HG03066 (cell line): ENCODE measurements at regions not wholly inside any gene's neighbourhood (a gene's known extent, or its start where the extent isn't known, plus 50 kb on each side); places are given as distances from the start of the nearest gene placed in this dataset.
"Not testable (repeated sequence)": the region's sequence is repeated elsewhere in the genome, so short reads cannot be mapped to it uniquely, and the experiment has no call there.

Experiments
- ATAC-seq: cut with Tn5 transposase; IDR thresholded peaks from one replicate; pipeline ENCODE4 v1.9.1; 2021; ENCODE audit warnings: low read depth; ENCODE audit not compliant: unreplicated experiment

- no peak for ATAC-seq
Observed at GRCh38 chr11:23318670-23319069, 458.4 kb upstream of the CCDC179 start.

- no peak for ATAC-seq
Observed at GRCh38 chr11:23320131-23320530, 459.9 kb upstream of the CCDC179 start.

GRCh38 chr11:23335586-23335985 is 475.3 kb upstream of the CCDC179 start:
- ATAC-seq, result not testable (repeated sequence)

- no peak for ATAC-seq
Observed at GRCh38 chr11:23336961-23337360, 476.7 kb upstream of the CCDC179 start.

DNA sequence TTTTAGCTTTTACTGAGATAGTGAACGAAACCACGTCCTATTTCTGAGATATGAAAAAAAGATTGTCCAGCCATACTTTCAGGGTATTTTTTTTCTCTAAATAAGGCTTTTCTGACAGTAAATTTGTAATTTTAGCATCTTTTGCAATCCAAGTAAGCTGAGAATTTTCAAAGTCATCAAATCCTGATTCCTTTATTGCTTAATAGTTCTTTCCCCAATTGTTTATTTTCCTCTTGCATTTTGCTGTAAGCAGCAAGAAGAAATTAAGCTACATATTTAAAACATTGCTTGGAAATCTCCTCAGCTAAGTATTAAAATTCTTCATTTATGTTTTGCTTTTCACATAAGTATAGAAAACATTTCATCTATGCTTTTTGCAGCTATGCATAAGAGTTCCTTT is 493.3 kb upstream of the CCDC179 start:
- no peak for ATAC-seq

DNA sequence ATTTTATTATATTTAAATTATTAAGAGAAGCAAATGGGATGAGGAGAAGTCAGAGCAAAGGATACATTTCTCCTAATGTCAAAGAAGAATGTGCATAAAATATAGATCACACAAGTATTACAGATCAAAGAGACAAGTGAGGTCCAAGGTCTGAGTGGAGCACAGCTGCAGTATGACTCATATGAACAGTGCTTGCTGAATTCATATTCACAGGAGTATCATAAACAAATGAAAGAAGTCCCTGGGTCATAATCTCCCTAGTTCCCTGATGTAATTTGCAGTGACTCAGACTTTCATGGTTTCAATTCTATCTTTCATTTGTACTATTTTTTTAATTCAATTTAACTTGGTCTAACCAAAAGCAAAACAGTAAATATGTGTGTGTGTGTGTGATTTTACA is 499.0 kb upstream of the CCDC179 start:
- ATAC-seq, result no peak

DNA sequence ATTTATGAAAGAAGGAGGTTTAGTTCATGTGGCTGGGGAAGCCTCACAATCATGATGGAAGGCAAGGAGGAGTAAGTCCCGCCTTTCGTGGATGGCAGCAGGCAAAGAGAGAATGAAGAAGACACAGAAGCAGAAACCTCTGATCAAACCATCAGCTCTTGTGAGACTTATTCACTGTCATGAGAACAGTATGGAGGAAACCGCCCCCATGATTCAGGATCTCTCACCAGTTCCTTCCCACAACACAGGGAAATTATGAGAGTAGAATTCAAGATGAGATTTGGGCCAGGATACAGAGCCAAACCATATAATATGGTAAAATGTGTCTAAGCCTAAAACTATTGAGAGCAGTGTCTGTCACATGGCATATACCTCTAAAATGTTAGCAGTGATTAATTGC is 503.8 kb upstream of the CCDC179 start:
- no peak for ATAC-seq

DNA sequence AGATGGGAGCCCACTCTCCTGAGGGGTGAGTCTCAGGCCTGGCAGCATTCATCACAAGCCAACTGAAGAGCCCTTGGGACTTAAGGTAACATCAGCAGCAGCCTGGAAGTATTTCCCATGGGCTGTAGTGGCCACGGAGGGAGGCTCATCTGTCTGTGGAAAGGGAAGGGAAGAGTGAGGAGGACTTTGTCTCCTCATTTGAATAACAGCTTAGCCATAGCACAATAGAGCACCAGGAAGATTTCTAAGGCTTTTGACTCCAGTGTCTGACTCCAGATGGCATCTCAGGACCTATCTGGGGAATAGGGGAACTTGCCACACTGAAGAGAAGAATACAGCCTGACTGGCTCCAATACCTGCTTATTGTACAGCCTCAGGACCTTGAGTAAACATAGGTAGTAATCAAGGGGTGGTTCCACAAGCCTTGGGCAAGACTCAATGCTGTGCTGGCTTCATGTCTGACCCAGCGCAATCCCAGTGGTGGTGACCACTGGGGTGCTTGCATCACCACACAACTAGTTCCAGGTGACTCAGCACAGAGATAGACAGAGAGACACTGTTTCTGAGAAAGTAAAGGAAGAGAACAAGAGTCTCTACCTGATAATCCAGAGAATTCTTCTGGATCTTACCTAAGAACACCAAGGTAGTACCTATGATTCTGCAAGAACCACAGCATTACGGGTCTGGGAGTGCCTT is 510.5 kb upstream of the CCDC179 start:
- no peak for ATAC-seq

DNA sequence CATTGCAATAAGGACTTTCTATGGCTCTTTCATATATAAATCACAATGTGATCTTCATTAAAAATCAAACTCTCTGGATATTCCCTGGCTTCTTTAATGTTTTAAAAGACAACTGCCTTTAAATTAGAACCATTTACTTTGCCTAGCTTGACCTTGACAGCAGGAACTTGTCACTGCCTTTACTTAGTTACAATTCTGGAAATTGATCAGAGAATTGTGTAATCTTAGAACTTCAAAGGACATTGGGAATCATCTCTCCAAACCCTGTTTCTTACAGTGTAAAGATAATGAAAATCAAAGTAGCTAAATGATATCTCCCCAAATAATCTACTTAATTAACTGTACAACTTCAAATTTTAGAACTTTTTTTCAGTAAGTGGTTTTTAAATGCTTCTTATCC is 517.6 kb upstream of the CCDC179 start:
- ATAC-seq, result no peak

DNA sequence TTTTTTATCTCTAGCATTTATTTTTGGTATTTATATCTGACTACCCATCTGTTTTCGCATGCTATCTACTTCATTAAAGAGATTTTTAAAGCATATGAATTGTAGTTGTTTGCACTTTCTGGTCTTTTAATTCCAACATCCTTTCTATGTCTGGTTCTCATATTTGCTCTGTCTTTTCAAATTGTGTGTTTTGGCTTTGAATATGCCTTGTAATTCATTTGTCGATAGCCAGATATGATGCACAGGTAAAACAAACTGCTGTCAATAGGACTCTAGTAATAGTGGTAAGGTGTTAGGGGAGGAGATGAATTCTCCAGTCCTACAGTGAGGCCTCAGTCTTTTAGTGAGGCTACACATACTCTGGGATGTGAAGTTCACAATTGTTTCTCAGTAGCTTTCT is 530.8 kb upstream of the CCDC179 start:
- no peak for ATAC-seq

DNA sequence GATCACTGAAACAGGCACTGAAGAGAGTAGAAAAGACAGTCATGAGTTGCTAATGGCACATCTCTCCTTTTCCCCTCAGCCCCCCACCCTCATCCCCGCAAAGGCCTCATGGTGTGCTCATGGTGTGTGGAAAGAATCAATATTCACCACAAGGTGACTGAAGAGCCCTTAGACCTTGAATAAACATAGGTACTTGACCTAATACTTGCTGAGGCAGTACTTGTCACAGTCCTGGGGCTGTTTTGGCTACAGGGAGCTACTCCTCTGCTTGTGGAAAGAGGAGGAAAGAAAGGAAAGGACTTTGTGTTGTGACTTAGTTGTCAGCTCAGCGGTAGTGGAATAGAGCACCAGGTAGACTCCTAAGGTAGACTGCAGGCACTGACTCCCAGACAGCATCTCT is 537.8 kb upstream of the CCDC179 start:
- ATAC-seq, result no peak

GRCh38 chr11:23399995-23400394 is 539.7 kb upstream of the CCDC179 start:
- ATAC-seq, result no peak

GRCh38 chr11:23403210-23404185 is 543.2 kb upstream of the CCDC179 start:
- no peak for ATAC-seq

- ATAC-seq, result no peak
Observed at GRCh38 chr11:23404225-23405160, 544.2 kb upstream of the CCDC179 start.

GRCh38 chr11:23405350-23405937 is 545.2 kb upstream of the CCDC179 start:
- ATAC-seq, result no peak

DNA sequence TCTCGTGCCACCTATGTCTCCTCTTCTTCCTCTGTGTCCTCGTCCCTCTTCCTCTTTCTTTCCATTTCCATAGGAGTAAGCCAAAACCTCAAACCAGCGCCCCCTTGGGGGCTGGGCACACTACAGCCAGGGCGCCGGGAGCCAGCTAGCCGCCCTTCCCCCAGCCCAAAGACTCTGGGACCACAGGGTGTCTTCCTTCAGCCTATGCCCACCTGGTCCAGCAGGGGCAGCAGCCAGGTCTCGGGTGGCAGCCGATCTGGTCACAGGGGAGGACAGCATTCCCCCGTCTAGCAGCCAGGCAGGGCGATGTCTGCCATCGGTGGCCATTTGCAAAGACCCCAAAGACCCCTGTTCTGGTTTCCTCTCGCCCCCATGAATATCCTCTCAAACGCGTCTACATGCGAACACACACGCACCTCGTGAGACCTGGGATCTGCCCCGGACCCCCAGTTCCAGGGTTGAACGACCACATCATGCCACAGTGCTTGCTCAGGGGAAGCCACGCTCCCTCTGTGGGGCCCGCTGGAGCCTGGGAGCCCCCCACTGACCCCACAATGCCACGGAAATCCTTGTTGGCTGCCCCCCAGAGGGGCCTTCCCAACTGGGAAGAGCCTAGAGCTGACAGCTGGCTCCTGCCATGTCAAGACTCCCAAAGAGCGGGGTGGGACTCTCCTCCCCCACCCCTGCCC is 546.0 kb upstream of the CCDC179 start:
- ATAC-seq, result no peak

DNA sequence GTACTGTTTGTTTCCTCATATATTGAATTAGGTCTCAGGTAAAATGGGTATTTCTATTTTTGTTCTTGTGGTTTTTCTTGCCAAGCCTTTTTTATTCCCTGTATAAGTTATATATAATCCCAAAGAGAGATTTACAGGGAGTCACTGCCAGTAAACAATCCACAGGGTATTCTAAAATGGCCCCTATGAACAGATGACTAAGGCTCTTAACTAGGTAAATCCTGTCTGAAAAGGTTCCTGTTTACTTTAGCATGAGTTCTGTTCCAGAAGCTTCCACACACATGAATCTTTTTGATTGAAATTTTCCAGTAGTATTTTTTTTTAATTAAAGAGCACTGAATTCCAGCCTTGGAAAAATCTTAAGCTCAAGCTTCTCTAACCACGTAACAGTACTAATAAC is 552.8 kb upstream of the CCDC179 start:
- ATAC-seq, result no peak

GRCh38 chr11:23423104-23423503 is 562.8 kb upstream of the CCDC179 start:
- ATAC-seq, result no peak

- ATAC-seq, result no peak
Observed at GRCh38 chr11:23423656-23424055, 563.4 kb upstream of the CCDC179 start.

DNA sequence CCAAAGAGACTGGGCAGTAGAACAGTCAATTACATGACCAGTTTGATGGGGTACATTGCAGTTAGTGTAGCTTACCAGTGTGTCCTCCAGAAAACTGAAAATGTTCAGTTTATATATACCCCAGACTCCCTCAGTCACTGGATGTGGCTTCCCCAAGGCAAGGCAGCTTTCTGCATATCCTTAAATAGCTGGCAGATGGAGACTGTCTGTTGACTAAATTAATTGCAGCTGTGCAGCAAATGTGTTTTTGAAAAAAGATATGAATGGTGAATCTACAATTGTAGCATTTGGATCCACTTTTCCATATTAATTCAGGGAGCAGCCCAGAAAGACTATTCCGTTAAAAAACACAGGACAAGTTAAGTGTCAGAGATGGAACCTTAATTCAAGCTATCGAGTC is 565.1 kb upstream of the CCDC179 start:
- ATAC-seq, result no peak
